Activated CD8-positive, alpha-beta T cell treated with anti-CD3 and anti-CD28 coated beads for 36 hours (primary cell): ENCODE measurements at regions not wholly inside any gene's neighbourhood (a gene's known extent, or its start where the extent isn't known, plus 50 kb on each side); places are given as distances from the start of the nearest gene placed in this dataset.

Experiments
- ATAC-seq: fragments of 200-7000 bp; cut with Tn5 transposase; one replicate; pipeline ENCODE4 v1.10.0; 2021; ENCODE audit warnings: mild to moderate bottlenecking, moderate library complexity
- CTCF ChIA-PET: fragments of 350-600 bp; sonication (Branson Sonifier 250); formaldehyde crosslinking; loops from one replicate; lab custom pipeline; 2021; ENCODE audit warnings: antibody characterized with exemption; lab: Charles Lee
- POLR2A ChIA-PET: fragments of 350-600 bp; sonication (Branson Sonifier 250); formaldehyde crosslinking; loops from one replicate; lab custom pipeline; 2021; ENCODE audit warnings: antibody characterized with exemption; lab: Charles Lee
- DNase-seq: peaks from one replicate; pipeline ENCODE4 v3.0.0-alpha.2; 2020
- H3K27ac Mint-ChIP-seq: one replicate; pipeline ENCODE4 v1.8.0; 2021; ENCODE audit warnings: mild to moderate bottlenecking, mixed read lengths
- H3K27me3 Mint-ChIP-seq: one replicate; pipeline ENCODE4 v1.8.0; 2021; ENCODE audit warnings: mixed read lengths
- H3K36me3 Mint-ChIP-seq: one replicate; pipeline ENCODE4 v1.8.0; 2021; ENCODE audit warnings: low read depth, mixed read lengths
- H3K4me1 Mint-ChIP-seq: one replicate; pipeline ENCODE4 v1.8.0; 2021; ENCODE audit warnings: low read depth, mixed read lengths
- H3K4me3 Mint-ChIP-seq: one replicate; pipeline ENCODE4 v1.8.0; 2021; ENCODE audit warnings: mild to moderate bottlenecking, moderate library complexity, mixed read lengths
- H3K9me3 Mint-ChIP-seq: one replicate; pipeline ENCODE4 v1.8.0; 2021; ENCODE audit warnings: mixed read lengths
- intact Hi-C: fragments of 100-400 bp; cut with micrococcal nuclease; formaldehyde crosslinking; loops from one replicate; pipeline ENCODE4 v1.10.0; 2022
- TF ChIP-seq, protein P1 (sequence below): fragments of 200-600 bp; IDR thresholded peaks from one replicate; pipeline ENCODE4 v1.8.0; 2022; ENCODE audit warnings: antibody characterized with exemption, mild to moderate bottlenecking

DNA sequence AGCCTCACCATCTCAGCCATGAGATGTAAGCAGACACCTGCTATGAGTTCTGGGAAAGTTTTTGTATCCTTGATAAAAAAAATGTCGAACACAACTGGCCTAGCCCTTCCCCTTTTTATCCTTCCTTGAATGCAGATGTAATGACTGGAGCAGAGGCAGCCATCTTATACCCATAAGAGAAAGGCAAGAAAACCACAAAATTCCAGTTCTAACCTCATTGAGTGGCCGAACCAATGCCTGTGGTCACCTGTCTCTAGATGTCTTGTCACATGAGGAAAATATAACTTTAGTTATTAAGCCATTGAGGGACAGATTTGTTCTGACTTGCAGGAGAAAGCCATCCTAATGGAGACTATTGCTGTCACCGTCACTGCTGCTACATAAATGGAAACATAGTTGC is 80.4 kb upstream of the SLC6A6 start:
- ChIA-PET POLR2A (no interaction called here), CTCF (no interaction called here)
- no peaks in the 10 kb centered on the region for H3K27me3 Mint-ChIP-seq
- H3K4me3 Mint-ChIP-seq, result no peak overlapping the region
- TF ChIP-seq, protein P1, sequence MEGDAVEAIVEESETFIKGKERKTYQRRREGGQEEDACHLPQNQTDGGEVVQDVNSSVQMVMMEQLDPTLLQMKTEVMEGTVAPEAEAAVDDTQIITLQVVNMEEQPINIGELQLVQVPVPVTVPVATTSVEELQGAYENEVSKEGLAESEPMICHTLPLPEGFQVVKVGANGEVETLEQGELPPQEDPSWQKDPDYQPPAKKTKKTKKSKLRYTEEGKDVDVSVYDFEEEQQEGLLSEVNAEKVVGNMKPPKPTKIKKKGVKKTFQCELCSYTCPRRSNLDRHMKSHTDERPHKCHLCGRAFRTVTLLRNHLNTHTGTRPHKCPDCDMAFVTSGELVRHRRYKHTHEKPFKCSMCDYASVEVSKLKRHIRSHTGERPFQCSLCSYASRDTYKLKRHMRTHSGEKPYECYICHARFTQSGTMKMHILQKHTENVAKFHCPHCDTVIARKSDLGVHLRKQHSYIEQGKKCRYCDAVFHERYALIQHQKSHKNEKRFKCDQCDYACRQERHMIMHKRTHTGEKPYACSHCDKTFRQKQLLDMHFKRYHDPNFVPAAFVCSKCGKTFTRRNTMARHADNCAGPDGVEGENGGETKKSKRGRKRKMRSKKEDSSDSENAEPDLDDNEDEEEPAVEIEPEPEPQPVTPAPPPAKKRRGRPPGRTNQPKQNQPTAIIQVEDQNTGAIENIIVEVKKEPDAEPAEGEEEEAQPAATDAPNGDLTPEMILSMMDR, result no peak
- H3K36me3 Mint-ChIP-seq, result no peaks in the 10 kb centered on the region
- DNase-seq (no peak), ATAC-seq (no peak)
- peaks cover 4% of the 10 kb centered on the region for H3K9me3 Mint-ChIP-seq
- intact Hi-C loops, result no loop called here
- no peak overlapping the region for H3K27ac Mint-ChIP-seq
- no peaks in the 10 kb centered on the region for H3K4me1 Mint-ChIP-seq

GRCh38 chr3:14322667-14323295 is 79.6 kb upstream of the SLC6A6 start:
- CTCF ChIA-PET, result no interaction called here

DNA sequence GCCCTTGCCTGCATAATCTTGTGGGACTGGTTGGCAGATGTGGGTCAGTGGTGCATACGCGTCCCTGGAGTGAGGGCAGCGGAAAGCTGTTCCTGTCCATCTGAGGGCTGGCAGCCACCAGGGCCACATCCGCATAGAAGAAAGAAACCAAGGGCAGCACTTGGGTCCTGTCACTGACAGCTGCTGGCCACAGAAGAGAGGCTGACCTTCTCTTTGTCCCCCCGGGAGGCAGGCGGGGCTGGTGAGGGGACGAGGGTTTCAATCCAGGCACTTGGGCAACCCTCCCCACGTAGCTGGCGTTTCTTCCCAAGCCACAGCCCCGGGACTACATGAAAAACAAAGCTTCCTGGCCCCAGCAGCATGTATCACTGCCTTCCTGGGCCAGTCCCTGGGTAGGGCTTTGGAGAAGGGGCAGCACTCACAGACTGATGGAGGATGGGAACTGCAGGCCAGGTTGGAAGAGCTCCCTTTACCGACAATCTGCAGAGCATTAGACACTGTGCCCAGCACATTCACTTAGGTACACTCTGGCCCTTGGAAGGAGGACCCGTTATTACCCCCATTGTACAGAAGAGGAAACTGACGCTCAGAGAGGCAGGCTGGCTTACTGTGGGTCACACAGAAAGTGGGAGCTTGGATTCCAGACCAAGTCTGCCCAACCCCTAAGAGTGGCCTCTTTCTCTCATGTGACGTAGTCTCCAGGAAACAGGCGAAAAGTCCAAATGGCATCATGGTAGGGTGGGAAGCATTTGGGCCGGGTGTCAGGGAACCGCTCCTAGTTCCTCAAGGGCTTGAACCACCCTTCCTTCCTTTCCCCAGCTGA is 78.8 kb upstream of the SLC6A6 start:
- H3K4me3 Mint-ChIP-seq, result no peak overlapping the region
- intact Hi-C loops, result no loop called here
- peaks cover 4% of the 10 kb centered on the region for H3K9me3 Mint-ChIP-seq
- TF ChIP-seq, protein P1, result no peak
- H3K27ac Mint-ChIP-seq, result no peak overlapping the region
- DNase-seq (no peak), ATAC-seq (no peak)
- ChIA-PET CTCF (no interaction called here), POLR2A (no interaction called here)
- H3K36me3 Mint-ChIP-seq, result no peaks in the 10 kb centered on the region
- H3K4me1 Mint-ChIP-seq, result no peaks in the 10 kb centered on the region
- H3K27me3 Mint-ChIP-seq, result peaks cover 1% of the 10 kb centered on the region

More at GRCh38 chr3:14322667-14323295, 79.6 kb upstream of the SLC6A6 start:
- no peaks in the 10 kb centered on the region for H3K4me1 Mint-ChIP-seq
- no peak for ATAC-seq
- no peak for DNase-seq
- POLR2A ChIA-PET, result no interaction called here
- no peaks in the 10 kb centered on the region for H3K36me3 Mint-ChIP-seq
- peaks cover 4% of the 10 kb centered on the region for H3K9me3 Mint-ChIP-seq
- intact Hi-C loops, result no loop called here
- TF ChIP-seq, protein P1, result no peak
- H3K27ac Mint-ChIP-seq, result no peak overlapping the region
- no peak overlapping the region for H3K4me3 Mint-ChIP-seq
- no peaks in the 10 kb centered on the region for H3K27me3 Mint-ChIP-seq

DNA sequence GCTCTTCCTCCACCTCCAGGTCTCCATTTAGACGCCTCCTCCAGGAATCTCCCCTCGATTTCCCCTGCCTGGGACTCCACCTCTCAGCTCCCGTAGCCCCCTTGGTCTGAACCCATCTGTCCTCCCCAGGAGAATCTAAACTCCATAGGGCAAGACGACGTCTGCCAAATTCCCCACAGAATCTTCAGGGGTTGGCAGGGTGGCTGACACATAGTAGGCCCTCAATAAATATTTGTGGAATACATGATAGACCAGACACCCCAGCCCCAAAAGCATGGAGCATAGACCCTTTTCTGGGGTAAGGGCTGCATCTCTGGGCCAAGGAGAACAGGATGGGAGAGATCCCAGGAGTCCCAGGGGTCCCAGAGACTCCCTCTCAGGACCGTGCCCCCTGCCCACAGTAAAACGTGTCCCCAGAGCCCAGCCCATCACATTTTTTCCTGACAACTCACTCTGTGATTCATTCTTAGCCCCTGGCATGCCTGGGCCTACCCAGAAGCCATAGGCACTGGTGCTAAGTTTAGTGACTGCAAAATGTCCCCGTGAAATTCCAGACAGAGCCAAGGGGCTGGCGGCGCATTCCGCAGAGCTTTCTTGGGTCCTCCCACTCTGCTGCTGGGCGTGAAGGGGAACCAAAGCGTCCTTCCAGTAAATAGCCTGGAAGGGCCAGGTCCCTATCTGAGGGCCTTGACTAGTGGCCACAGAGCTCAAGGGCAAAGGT is 78.0 kb upstream of the SLC6A6 start:
- no peaks in the 10 kb centered on the region for H3K36me3 Mint-ChIP-seq
- H3K27me3 Mint-ChIP-seq, result peaks cover 1% of the 10 kb centered on the region
- intact Hi-C loops, result no loop called here
- TF ChIP-seq, protein P1, result no peak
- ChIA-PET POLR2A (no interaction called here), CTCF (no interaction called here)
- no peaks in the 10 kb centered on the region for H3K4me1 Mint-ChIP-seq
- DNase-seq (no peak), ATAC-seq (no peak)
- no peak overlapping the region for H3K4me3 Mint-ChIP-seq
- no peak overlapping the region for H3K27ac Mint-ChIP-seq
- H3K9me3 Mint-ChIP-seq, result peaks cover 4% of the 10 kb centered on the region
